Natural killer cell (primary cell): ENCODE measurements at regions not wholly inside any gene's neighbourhood (a gene's known extent, or its start where the extent isn't known, plus 50 kb on each side); places are given as distances from the start of the nearest gene placed in this dataset.

Experiments
- ATAC-seq, 3 donors: fragments of 150-1000 bp in 2 of 3; fragments of 200-7000 bp in 1 of 3; cut with Tn5 transposase; 1 replicate in 1 of 3; 2 replicates in 2 of 3; pipeline ENCODE4 v1.10.0; 2021; ENCODE audit warnings: mild to moderate bottlenecking in 2 of 3, moderate library complexity in 2 of 3
- DNase-seq, 2 donors: peaks; one replicate each; pipeline versions ENCODE4 v3.0.0 to v3.0.0-alpha.2; 2013 to 2021; ENCODE audit warnings: mixed read lengths in 1 of 2
- H3K27ac ChIP-seq: one replicate; pipeline ENCODE4 v1.5.1; 2013; ENCODE audit warnings: mild to moderate bottlenecking, low read length
- H3K27me3 ChIP-seq: one replicate; pipeline ENCODE4 v1.6.1; 2013; ENCODE audit warnings: low read length; ENCODE audit not compliant: control insufficient read depth, insufficient read depth
- H3K36me3 ChIP-seq: one replicate; pipeline ENCODE4 v1.6.1; 2013; ENCODE audit warnings: low read length; ENCODE audit not compliant: control insufficient read depth, insufficient read depth
- H3K4me1 ChIP-seq: one replicate; pipeline ENCODE4 v1.6.1; 2013; ENCODE audit warnings: low read length; ENCODE audit not compliant: control insufficient read depth, insufficient read depth
- H3K4me3 ChIP-seq: one replicate; pipeline ENCODE4 v1.5.1; 2013; ENCODE audit warnings: low read length
- H3K9me3 ChIP-seq: one replicate; pipeline ENCODE4 v1.6.1; 2013; ENCODE audit warnings: low read length; ENCODE audit not compliant: control insufficient read depth, insufficient read depth
- H3K27ac Mint-ChIP-seq, 2 donors: one replicate each; pipeline ENCODE4 v1.8.0; 2022; ENCODE audit warnings: mild to moderate bottlenecking in 2 of 2, mixed read lengths in 2 of 2, moderate library complexity in 1 of 2
- H3K27me3 Mint-ChIP-seq, 2 donors: one replicate each; pipeline ENCODE4 v1.8.0; 2022; ENCODE audit warnings: low read depth in 2 of 2, mixed read lengths in 2 of 2
- H3K36me3 Mint-ChIP-seq: one replicate; pipeline ENCODE4 v1.8.0; 2022; ENCODE audit warnings: mixed read lengths
- H3K4me1 Mint-ChIP-seq, 2 donors: one replicate each; pipeline ENCODE4 v1.8.0; 2022; ENCODE audit warnings: mixed read lengths in 2 of 2
- H3K4me3 Mint-ChIP-seq: one replicate; pipeline ENCODE4 v1.8.0; 2022; ENCODE audit warnings: mild to moderate bottlenecking, moderate library complexity, mixed read lengths
- H3K9me3 Mint-ChIP-seq, 2 donors: one replicate each; pipeline ENCODE4 v1.8.0; 2022; ENCODE audit warnings: mixed read lengths in 2 of 2
- WGBS: methylation state at CpG from one replicate; pipeline ENCODE4 v1.1.7; 2013; ENCODE audit warnings: missing lambda C conversion rate; ENCODE audit not compliant: insufficient coverage; 5-methylcytosine and 5-hydroxymethylcytosine counted together
- intact Hi-C: fragments of 100-400 bp; cut with micrococcal nuclease; formaldehyde crosslinking; loops from one replicate; pipeline ENCODE4 v1.14.2; 2022
- TF ChIP-seq, protein P1 (sequence below): fragments of 200-600 bp; IDR thresholded peaks from one replicate; pipeline ENCODE4 v1.8.0; 2022; ENCODE audit warnings: antibody characterized with exemption

DNA sequence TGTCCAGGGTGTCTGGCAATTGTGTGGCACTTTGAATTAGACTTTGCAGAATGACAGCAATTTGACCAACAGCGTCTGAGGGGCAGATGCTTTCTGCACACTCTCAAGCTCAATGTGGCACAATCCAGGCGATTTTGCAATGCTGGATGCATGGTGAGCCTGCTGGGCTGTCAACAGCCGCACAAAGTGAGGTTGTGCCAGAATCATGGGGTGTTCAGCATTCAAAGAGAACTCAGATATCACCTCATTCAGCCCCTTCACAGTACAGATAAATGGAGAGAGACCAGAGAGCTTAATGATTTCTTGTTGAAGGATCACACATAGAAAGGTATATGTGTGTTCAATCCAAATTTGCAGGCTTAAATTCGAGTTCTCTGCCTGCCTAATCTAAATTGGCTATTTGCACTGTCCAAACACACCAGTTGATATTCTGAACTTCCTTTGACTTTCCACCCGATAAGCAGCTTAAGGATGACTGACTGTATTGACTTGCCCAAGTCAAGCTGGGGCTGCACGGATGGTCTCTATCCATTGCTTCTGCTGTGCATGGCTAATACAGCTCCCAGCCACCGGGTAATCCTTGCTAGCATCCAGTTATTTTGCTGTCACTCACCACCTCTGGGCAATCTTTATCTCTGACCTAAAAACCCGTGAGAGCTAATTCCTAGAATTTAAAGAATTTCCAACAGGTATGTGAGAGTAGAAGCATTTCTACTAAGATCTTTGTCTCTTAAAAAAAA, 157.9 kb upstream of the TAS2R1 start:
- no peak overlapping the region for H3K27ac ChIP-seq
- TF ChIP-seq, protein P1, sequence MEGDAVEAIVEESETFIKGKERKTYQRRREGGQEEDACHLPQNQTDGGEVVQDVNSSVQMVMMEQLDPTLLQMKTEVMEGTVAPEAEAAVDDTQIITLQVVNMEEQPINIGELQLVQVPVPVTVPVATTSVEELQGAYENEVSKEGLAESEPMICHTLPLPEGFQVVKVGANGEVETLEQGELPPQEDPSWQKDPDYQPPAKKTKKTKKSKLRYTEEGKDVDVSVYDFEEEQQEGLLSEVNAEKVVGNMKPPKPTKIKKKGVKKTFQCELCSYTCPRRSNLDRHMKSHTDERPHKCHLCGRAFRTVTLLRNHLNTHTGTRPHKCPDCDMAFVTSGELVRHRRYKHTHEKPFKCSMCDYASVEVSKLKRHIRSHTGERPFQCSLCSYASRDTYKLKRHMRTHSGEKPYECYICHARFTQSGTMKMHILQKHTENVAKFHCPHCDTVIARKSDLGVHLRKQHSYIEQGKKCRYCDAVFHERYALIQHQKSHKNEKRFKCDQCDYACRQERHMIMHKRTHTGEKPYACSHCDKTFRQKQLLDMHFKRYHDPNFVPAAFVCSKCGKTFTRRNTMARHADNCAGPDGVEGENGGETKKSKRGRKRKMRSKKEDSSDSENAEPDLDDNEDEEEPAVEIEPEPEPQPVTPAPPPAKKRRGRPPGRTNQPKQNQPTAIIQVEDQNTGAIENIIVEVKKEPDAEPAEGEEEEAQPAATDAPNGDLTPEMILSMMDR = no peak
- H3K4me3 ChIP-seq = no peak overlapping the region
- no peaks in the 10 kb centered on the region for H3K27me3 ChIP-seq
- Mint-ChIP-seq H3K27ac (no peak overlapping the region), H3K4me1 (no peaks in the 10 kb centered on the region), H3K27me3 (no peaks in the 10 kb centered on the region), H3K9me3 (peaks cover 5 to 6% of the 10 kb centered on the region in 2 donors), H3K36me3 (no peaks in the 10 kb centered on the region), H3K4me3 (no peak overlapping the region)
- no peaks in the 10 kb centered on the region for H3K9me3 ChIP-seq
- 71% methylated on average over 7 of the region's 8 CpGs for WGBS
- intact Hi-C loops = no loop called here
- H3K36me3 ChIP-seq = no peaks in the 10 kb centered on the region
- no peaks in the 10 kb centered on the region for H3K4me1 ChIP-seq
- DNase-seq = no peak
- ATAC-seq = no peak

DNA sequence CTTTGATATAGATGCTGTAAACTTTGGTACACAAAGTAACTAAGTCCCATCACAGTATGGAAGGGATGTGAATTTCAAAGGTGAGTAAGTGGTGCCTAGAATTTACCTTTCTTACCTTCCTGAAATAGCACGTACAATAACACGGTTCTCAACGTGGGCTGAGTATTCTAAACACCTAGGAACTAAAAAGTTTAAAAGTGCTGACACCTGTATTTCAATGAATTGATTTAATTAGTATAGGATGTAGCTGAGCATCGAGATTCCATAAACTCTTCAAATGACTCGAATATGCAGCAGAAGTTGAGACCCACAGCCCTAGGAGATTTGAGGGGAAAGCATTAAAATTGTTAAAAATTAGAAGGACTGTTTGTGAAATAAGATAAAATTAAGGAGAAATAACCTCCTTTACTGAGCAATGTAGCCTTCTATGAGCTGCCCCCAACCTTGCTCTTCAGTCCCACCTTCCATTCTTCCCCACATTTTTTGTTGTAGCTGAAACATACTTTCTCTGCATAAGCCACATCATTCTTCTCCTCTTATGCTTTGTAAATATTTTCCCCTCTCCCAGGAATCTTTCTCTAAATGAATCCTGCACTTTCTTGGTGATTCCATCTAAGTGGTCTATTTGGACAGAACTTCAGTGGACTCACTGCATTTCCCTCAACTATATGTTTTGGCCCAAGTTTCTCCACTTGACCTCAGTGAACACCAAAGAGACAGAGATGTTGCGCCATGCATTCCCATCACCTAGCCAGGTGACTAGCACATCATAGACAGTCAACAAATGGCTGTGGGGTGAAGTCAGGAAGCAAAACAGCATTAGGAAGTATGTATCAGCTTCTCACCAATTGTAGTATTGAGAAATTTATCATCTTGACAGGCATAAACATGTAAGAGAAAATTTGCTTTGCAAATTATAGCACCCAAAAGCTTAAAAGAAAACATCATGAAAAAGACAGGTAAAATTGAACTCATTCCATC, 156.5 kb upstream of the TAS2R1 start:
- Histone ChIP-seq H3K27me3 (no peaks in the 10 kb centered on the region), H3K4me1 (no peaks in the 10 kb centered on the region), H3K4me3 (no peak overlapping the region), H3K27ac (no peak overlapping the region), H3K36me3 (no peaks in the 10 kb centered on the region), H3K9me3 (peaks cover under 1% of the 10 kb centered on the region)
- Mint-ChIP-seq H3K27ac (no peak overlapping the region), H3K9me3 (peaks cover 9 to 10% of the 10 kb centered on the region in 2 donors), H3K36me3 (no peaks in the 10 kb centered on the region), H3K4me1 (no peaks in the 10 kb centered on the region), H3K4me3 (no peak overlapping the region), H3K27me3 (no peaks in the 10 kb centered on the region)
- ATAC-seq = no peak
- 81% methylated on average over 6 of the region's 6 CpGs for WGBS
- DNase-seq = no peak
- intact Hi-C loops = no loop called here
- TF ChIP-seq, protein P1 = no peak

DNA sequence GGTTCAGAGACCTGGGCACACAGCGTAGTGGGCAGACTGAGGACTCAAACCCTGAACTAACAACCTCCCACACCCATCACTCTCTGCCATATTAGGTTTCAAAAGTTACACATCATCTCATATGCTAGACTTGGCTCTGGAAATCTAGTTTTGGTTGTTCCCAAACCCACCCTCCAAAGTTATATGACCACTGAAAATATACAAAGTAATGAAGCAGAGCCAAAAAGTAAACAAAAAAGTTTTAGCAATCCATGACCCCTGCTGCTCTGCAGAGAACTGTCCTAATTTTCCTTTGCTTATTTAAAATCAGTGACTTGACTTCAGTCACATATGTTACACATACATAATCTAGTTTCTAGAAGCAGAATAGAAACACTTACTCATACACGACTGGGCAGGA, 155.6 kb upstream of the TAS2R1 start:
- Histone ChIP-seq H3K9me3 (peaks cover 7% of the 10 kb centered on the region), H3K27me3 (no peaks in the 10 kb centered on the region), H3K27ac (no peak overlapping the region), H3K4me3 (no peak overlapping the region), H3K4me1 (no peaks in the 10 kb centered on the region), H3K36me3 (no peaks in the 10 kb centered on the region)
- H3K27me3 Mint-ChIP-seq = no peaks in the 10 kb centered on the region
- H3K36me3 Mint-ChIP-seq = no peaks in the 10 kb centered on the region
- ATAC-seq (no peak), DNase-seq (no peak)
- TF ChIP-seq, protein P1 = no peak
- H3K27ac Mint-ChIP-seq = no peak overlapping the region
- intact Hi-C loops = no loop called here
- no peaks in the 10 kb centered on the region for H3K4me1 Mint-ChIP-seq
- H3K9me3 Mint-ChIP-seq = peaks cover 15 to 17% of the 10 kb centered on the region in 2 donors
- no peak overlapping the region for H3K4me3 Mint-ChIP-seq
- 77% methylated on average over 2 of the region's 2 CpGs for WGBS
